Right lobe of liver (tissue), 4 donors: ENCODE measurements at regions not wholly inside any gene's neighbourhood (a gene's known extent, or its start where the extent isn't known, plus 50 kb on each side); places are given as distances from the start of the nearest gene placed in this dataset.

ENCODE experiments used
- CTCF ChIP-seq, 4 donors: fragments of 200-600 bp in 3 of 4; fragments of 450-650 bp in 1 of 4; IDR thresholded peaks; one replicate each; pipeline versions ENCODE4 v1.5.1 to v1.8.0; 2016 to 2022; ENCODE audit warnings: antibody characterized with exemption in 4 of 4, mild to moderate bottlenecking in 2 of 4
- POLR2A ChIP-seq: fragments of 450-650 bp; IDR thresholded peaks from one replicate; pipeline ENCODE4 v1.6.1; 2017; ENCODE audit warnings: antibody characterized with exemption, mild to moderate bottlenecking
- donor health status: DM: no; HTN: no; CAD: no.
- donor health status: DM: no; HTN: no; CAD: no.
- donor health status: DM: no; HTN: yes; CAD: no.

GRCh38 chr16:19979638-19980037 lies 94.1 kb downstream of the GPR139 start:
- TF ChIP-seq CTCF (IDR thresholded peaks at IDR 0.05) (no peak), POLR2A (no peak)
